ENCODE measurements at regions not wholly inside any gene's neighbourhood (a gene's known extent, or its start where the extent isn't known, plus 50 kb on each side); places are given as distances from the start of the nearest gene placed in this dataset.

- no peak for TF ChIP-seq CTCF (IDR thresholded peaks at IDR 0.05; ENCODE audit: low read depth, low read length)
- no peak for TF ChIP-seq EZH2phosphoT487 (IDR thresholded peaks at IDR 0.05; ENCODE audit: low read depth)
Observed at GRCh38 chr10:25815236-25815635, 118.8 kb upstream of the MYO3A start.
